NCI-H524 treated with DMSO at 0.1 percent for 48 hours (cell line): ENCODE measurements at regions not wholly inside any gene's neighbourhood (a gene's known extent, or its start where the extent isn't known, plus 50 kb on each side); places are given as distances from the start of the nearest gene placed in this dataset.

Experiments used
- DNase-seq: peaks from one replicate; lab custom pipeline; 2025; lab: John Stamatoyannopoulos, UW

GRCh38 chr16:51723036-51723724, 572.1 kb upstream of the SALL1 start:
- no peak for DNase-seq

DNA sequence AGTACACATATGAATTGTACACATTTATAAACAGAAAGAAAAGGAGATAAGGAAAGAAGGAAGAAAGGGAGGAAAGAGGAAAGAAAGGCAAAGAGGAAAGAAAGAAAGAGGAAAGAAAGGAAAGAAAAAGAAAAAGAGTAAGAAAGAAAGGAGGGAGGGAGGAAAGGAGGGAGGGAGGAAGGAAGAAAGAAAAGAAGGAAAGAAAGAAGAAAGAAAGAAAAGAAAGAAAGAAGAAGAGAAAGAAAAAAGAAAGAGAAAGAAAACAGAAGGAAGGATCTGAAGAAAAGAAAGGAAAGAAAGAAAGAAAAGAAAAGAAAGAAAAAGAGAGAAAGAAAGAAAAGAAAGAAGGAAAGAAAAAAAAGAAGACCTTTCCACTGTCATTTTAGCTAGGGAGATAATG, 571.4 kb upstream of the SALL1 start:
- DNase-seq: no peak

- no peak for DNase-seq
Observed at GRCh38 chr16:51719376-51719775, 568.3 kb upstream of the SALL1 start.

DNA sequence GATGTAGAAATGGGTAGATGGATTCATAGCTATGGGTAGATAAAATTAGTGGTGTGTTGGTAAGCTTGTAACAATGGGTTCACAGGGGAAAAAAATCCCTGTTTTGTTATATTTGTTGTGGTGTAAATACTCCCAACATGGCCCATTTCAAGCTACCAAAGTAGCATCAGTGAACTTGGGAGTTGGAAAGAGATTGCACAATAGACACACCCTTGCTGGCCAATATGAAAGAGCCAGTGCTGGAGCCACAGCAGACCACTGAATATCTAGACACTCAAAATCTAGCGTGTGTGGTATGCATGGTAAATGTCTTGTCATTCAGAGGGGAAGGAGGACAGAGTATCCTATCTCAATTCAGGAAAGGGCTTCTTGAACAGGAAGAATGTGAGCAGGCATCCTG, 565.1 kb upstream of the SALL1 start:
- DNase-seq: no peak

DNA sequence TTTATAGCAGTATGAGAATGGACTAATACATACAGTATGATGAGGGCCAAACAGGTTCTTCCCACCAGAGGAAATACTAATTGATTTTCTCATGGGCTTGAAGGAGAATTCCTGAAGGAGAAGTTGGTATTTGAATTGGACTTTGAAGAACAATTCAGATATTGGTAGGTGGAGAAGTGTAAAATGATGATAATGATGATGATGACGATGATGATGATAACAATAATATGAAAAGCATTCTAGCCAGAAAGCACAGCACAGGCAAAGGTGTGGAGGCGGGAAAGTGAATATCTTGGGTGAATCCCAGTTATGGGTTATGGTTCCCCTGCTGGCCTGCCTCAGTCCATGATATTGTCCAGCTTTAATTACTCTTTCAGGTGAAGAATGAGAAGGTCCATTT, 562.4 kb upstream of the SALL1 start:
- no peak for DNase-seq

GRCh38 chr16:51710905-51711563, 560.0 kb upstream of the SALL1 start:
- DNase-seq: no peak

- no peak for DNase-seq
Observed at GRCh38 chr16:51710186-51710585, 559.1 kb upstream of the SALL1 start.

- DNase-seq: no peak
Observed at GRCh38 chr16:51708861-51709260, 557.8 kb upstream of the SALL1 start.

DNA sequence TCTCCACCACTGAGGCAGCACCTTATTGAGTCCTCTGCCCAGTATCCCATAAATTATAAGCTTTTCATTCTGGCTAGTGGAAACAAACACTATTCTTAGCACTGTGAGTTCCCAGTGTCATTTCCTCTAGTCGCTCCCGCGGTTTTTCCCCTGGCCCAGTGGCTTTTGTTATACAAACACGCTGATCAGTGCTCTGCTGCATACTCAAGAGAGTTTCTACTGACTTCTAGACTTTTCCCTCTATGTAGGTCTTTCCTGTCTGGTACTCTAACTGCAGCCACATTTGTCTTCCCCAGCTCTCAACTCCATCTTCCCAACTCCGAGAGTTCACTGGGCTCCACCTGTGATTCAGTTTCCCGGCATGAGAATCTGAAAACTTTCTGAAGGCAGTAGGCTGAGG, 556.6 kb upstream of the SALL1 start:
- no peak for DNase-seq

GRCh38 chr16:51705142-51705541, 554.1 kb upstream of the SALL1 start:
- DNase-seq: no peak

- DNase-seq: no peak
Observed at GRCh38 chr16:51701025-51701424, 550.0 kb upstream of the SALL1 start.

GRCh38 chr16:51699686-51700396, 548.8 kb upstream of the SALL1 start:
- DNase-seq: no peak

DNA sequence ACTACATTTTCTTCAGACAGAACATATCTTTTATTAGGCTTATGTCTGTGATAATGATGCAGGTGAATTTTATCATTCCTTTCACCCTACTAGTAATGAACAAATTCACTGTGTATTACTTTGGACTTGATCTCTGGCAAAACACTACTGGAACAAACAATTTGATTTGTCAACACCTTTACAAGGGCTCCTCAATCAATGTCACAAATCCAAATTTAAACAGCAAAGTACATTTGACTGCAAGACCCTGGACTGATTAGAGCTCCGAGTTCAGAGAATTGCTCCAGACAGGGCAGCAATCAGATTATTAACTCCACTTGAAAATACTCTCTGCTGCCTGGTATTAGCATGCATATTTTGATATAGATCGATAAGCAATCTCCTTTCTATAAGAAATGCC, 547.6 kb upstream of the SALL1 start:
- no peak for DNase-seq

- no peak for DNase-seq
Observed at GRCh38 chr16:51697454-51697853, 546.4 kb upstream of the SALL1 start.

GRCh38 chr16:51696376-51696775, 545.3 kb upstream of the SALL1 start:
- no peak for DNase-seq

DNA sequence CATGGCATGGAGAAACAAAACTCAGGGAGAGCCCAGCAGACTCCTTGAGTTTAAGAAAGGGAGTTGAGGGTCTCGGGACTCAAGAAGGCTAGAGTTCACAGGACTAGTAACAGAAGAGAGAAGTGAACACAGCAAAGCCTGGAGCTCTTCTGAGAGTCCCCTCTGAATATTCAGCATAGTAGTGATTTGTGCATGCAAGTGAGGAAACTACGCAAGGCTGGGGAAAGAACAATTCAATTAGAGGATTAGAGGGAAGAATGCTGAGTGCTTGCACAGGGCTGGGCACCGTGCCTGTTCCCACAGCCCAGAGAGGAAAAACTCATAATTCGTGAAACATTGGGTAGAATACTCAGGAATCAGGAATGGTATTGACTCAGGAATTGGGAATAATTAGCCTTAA, 540.0 kb upstream of the SALL1 start:
- no peak for DNase-seq

DNA sequence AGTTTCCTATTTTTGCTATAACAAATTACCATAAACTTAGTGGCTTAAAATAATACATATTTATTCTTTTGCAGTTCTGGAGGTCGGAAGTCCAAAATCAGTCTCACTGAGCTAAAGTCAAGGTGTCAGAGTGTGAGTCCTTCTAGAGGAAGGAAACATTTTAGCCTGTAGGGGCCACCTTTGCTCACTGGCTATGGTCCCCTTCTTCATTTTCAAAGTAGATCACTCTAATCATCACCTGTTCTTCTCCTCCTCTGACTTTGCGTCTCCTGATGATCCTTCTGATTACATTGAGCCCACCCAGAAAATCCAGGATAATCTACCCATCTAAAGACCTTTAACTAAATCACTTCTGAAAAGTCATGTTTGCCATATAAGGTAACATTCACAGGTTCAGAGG, 534.4 kb upstream of the SALL1 start:
- DNase-seq: no peak

- no peak for DNase-seq
Observed at GRCh38 chr16:51683882-51684281, 532.8 kb upstream of the SALL1 start.

- DNase-seq: no peak
Observed at GRCh38 chr16:51682905-51683304, 531.8 kb upstream of the SALL1 start.

GRCh38 chr16:51674615-51675014, 523.5 kb upstream of the SALL1 start:
- DNase-seq: no peak

DNA sequence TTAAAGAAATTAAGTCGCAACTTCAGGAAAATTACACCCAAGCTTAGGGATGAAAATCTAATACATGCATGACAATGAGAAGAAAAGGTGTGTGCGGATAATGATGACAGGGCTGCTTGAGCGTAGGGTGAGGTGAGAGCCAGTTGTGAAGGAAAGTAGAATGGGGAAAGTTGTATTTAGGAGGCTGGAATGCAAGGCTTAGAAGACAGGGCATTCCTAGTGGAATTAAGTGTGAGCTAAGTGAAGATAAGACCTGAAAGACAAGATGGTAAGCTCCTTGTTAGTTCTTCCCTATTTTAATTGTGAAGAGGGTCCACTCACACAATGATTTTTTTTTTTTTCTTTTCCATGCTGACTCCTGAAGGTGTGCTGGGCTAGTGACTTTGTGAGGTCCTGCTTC, 519.5 kb upstream of the SALL1 start:
- no peak for DNase-seq

DNA sequence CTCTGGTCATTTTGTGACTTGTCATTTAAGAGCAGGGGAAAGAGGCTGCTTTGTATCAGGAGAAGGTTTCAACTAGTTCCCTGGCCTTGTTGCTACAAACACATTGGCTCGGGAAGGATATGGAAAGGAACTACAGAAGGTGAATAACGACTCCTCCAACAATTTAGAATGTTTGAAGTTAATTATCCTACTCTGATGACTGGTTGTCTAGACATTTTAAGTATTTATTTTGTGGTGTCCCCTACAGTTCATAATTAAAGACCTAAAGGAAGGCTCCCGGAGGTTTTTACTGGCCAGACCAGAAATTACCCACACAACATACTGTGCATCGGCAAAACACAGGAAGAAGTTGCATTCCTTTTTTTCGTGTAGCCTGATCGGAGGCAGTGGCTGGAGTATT, 515.8 kb upstream of the SALL1 start:
- DNase-seq: no peak

DNA sequence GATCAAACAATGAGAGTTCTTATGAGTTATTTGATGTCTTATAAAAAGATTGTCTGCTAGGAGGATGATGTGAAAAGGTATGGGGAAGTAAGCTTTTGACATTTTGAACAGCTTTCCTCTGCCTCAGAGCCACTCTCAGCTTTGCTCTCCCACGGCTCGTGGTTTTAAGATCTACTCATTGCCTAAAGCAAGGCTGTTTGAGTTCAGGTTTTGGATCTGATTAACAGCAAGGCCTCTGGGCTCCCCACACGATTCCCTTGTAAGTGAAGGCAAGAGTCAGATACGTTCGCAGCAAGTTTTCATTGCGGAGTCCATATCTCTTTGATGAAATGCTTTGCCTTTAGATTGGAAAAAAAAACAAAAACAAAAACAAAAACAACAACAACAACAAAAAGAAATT, 515.0 kb upstream of the SALL1 start:
- no peak for DNase-seq
